ENCODE measurements at regions not wholly inside any gene's neighbourhood (a gene's known extent, or its start where the extent isn't known, plus 50 kb on each side); places are given as distances from the start of the nearest gene placed in this dataset.
"Not testable (repeated sequence)": the region's sequence is repeated elsewhere in the genome, so short reads cannot be mapped to it uniquely, and the experiment has no call there.

DNA sequence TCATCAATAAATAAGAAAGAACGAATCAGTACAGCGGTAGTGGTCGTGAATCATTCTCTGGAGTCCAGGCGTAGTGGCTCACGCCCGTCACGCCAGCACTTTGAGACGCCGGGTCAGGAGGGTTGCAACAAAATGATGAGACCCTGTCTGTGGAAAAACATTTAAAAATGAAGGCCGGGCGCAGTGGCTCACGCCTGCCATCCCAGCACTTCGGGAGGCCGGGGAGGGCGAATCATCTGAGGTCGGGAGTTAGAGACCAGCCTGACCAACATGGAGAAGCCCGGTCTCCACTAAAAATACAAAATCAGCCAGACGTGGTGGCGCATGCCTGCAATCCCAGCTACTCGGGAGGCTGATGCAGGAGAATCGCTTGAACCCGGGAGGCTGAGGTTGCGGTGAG is 111.8 kb upstream of the ANKRD30BL start:
- DNase-seq: not testable (repeated sequence)

DNA sequence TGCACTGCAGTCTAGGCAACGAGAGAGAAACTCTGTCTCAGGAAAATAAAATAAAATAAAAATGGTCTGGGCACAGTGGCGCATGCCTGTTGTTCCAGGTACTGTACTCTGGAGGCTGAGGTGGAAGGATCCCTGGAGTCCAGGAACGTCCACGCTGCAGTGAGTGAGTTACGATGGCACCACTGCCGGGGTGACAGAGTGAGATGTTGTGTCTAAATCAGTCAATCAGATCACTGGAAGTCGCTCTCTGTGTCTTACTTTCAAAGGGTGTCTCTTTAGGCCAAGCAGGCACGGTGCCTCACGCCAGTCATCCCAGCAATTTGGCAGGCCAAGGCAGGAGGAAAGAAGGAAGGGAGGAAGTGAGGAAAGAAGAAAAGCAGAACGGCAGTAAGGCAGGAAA is 112.2 kb upstream of the ANKRD30BL start:
- no peak for DNase-seq

DNA sequence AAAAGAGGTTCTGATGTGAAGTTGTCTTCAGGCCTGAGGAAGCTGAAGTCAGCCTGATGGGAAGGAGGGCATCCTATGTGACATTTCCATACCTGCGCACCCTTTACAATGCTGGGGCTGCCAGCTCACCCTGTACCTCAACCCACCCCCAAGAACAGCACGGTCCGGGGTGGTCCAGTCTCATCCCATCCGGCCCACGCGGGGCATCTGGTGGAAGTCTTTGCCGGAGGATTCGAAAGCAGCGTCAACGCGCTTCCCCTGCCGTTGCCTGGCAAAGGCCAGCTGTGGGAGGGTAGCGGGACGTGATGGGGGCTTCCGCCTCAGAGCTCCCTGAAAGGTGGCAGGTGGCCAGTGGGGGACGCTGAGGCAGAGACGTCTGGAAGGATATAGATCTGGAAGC is 113.6 kb upstream of the ANKRD30BL start:
- no peak for DNase-seq

DNA sequence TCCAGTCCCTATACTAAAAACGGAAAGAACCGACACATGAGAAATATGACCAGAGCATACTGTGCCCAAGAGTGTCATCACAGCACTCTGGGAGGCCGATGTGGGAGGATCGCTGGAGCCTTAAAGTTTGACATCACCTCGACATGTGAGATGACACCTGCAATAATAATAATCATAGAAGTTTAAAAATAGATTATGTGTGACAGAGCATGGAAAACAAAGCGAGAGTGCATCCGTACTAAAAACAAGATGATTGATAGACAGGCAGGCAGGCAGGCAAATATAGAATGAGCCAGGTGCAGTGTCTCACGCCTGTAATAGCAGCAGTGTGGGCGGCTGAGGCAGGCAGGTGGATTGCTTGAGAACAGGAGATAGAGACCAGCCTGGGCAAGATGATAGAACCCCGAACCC is 114.8 kb upstream of the ANKRD30BL start:
- no peak for DNase-seq

GRCh38 chr2:132278267-132278666 is 116.5 kb upstream of the ANKRD30BL start:
- DNase-seq: no peak

GRCh38 chr2:132279344-132279743 is 117.6 kb upstream of the ANKRD30BL start:
- DNase-seq: no peak

DNA sequence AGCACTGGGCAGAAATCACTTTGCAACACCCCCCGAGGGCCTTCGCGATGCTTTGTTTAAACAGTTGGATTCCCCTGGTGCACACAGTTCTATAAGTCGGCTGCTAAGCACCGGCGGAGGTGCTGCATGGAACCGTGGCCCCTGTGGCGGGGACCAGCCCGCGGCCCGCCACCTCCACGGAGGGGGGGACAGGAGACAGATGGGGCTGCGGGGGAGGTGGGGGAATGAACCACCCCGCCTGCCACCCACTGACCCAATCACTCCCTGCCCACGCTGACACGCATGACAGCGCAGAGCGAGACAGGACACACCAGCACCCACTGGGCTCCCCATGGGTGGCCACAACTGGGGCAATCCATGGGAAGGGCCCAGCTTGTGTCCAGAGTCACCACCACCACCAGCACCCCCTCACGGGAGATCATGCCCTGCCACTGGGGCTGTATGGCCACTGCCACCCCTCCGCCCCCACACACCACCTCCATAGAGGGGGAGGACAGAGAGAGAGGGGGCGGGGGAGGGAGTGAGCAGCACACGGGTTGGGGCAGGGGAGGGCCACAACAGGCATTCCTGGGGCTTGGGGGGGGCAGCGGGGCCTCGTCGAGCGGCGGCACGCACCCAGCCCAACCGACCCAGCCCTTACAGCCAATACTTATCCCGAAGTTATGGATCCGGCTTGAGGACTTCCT is 118.3 kb upstream of the ANKRD30BL start:
- DNase-seq: no peak

GRCh38 chr2:132280912-132281311 is 119.2 kb upstream of the ANKRD30BL start:
- DNase-seq: no peak

- DNase-seq: not testable (repeated sequence)
These were observed 120.4 kb upstream of the ANKRD30BL start for GRCh38 chr2:132282104-132282503.

DNA sequence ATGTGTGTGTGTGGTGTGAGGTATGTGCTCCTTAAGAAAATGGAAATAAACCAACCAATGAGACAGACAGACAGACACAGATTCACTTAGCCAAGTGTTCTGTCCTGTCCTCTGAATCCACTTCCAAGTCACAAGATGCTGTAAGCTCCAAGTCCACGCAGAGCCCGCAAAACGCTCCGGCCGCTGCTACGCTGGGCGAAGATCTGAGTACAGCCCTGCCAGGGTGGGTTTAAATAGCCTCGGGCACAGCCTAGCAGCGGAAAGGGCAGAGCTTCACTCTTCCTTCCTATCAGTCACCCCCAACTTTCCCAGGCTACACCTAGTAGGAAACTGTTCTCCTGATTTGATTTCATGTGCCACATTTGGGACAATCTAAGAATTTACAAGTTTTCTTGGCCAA is 121.2 kb upstream of the ANKRD30BL start:
- DNase-seq: no peak

DNA sequence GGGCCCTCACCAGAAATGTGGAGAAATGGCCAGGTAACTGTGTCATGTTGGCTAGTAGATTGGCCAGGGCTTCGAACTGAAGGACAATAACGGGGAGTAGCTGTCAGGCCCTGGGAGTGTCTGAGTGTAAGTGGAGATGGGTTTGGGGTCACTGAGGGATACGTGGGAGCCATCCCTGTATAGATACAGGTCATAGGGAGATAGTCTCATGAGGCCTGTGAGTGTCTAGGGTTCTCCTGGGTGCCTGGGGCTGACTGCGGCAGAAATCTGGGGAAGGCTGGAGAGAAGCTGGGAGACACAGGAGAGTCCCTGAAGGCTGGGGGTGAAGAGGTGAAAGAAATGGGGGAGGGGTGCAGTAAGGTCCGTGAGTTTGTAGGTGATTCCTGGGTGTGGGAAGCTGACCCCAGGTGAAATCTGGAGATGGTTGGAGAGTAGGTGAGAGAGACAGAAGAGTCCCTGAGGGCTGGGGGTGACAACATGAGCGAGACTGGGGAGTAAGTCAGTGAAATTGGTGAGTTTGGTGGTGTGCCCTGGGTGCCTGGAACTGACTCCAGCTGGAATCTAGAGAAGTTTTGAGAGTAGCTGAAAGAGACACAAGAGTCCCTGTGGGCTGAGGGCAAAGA is 124.6 kb upstream of the ANKRD30BL start:
- DNase-seq: not testable (repeated sequence)

DNA sequence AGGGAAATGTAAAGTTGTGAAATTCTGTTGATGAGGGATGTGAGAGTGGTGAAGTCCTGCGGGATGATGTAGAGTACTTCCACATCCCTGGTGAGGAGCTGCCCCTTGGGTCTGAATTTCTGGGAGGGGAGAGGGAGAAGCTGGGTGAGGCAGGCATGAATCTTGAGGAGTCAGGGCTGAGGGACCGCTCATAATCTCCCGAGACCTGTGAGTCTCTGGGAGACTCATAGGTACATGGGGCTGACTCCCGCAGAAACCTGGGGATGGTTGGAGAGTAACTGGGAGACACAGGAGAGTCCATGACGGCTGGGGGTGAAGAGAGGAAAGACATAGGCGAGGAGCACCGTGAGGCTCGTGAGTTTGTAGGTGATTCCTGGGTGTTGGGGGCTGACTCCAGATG is 126.2 kb upstream of the ANKRD30BL start:
- not testable (repeated sequence) for DNase-seq

DNA sequence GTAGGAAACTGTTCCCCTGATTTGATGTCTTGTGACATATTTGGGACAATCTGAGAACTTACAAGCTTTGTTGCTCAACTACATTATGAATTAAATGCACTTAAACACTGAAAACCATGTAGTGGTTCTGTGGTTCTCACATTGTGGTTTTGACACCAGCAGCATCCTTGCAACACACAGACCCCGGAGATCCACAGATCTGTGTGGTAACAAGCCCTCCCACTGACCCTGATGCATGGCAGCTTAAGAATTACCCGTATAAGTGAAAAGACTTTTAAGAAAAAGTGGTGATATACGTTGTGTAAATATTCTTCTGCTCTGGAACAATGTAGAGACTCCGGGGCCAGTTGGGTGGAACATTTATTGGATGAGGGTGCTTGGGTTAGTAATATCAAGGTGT is 127.4 kb upstream of the ANKRD30BL start:
- DNase-seq: not testable (repeated sequence)

DNA sequence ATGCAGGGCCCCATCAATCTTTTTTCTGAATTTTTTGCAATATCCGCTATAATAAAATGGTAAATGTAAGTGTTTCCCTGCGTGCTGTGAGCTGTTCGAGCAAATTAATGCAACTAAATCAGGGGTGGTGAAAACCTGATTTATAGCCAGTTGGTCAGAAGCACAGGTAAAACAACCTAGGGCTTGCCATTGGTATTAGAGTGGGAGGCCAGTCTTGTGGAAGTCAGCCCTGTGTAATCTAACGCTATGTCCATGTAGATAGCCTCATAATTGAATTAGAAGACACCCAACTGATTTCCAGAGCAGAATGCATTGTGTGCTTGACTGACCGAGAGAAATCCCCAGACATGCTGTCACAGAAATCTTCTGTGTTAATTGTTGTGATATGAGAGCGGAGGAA is 126.8 kb upstream of the GPR39 start:
- DNase-seq: not testable (repeated sequence)

DNA sequence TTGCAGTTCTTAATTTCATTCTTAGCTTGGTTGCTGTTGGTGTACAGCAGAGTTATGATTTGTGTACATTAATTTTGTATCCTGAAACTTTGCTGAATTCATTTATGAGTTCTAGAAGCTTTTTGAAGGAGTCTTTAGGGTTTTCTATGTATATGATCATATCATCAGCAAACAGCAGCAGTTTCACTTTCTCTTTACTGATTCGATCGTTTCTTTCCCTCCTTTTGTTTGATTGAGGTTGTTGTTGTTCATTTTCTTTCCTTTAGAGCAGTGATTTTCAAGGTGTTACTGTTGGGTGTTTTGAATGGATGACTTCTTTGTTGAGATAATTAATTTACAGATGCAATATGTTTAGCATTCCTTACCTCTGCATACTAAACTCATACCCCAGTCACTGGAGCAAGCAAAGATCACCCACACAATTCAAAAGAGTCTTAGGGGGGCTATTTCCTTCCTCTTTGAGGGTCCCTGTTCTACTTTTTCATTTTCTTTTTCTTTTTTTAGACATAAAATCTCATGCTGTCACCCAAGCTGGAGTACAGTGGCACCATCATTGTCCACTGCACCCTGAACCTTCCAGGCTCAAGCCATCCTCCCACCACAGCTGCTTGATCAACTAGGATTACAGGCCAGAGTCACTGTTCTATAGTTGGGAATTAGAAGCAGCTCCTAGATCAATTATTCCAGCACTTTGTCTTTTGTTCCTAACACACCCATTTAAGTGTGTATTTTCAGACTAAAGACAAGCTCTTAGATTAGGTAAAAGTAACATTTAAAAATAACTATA is 115.8 kb upstream of the GPR39 start:
- not testable (repeated sequence) for DNase-seq

DNA sequence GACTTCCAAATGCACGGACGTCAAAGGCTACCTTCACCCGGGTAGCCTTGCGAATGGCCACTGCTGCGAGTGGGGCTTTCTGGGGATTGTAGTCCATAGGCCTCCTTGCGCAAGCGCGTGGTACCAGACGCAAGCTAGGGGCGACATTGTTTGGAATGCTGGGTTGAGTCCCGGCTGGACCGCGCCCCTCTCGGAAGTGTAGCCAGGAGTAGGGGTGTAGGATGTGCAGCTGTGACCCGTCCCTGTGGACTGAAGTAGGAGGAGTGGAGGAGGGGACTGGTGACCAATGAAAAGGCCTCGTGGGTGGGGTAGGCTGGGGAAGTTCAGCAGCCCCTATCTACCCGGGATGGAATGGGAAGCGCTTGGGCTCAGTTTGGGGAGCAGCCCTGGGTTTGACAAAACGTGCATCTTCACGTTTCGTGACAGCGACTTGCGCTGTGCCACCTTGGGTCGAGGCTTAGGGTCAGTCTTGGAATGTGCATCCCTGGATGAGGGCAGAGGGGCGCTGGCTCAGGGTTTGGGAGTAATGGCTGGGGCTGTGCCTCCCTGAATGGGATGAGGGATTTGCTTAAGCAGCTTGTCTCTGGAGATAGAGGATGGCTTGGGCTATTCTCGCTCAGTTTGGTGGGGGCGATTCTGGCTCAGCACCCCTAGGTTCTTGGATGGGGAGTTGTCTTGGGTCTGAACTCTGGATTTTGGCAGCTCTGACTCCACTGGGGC is 111.8 kb upstream of the GPR39 start:
- DNase-seq: not testable (repeated sequence)

DNA sequence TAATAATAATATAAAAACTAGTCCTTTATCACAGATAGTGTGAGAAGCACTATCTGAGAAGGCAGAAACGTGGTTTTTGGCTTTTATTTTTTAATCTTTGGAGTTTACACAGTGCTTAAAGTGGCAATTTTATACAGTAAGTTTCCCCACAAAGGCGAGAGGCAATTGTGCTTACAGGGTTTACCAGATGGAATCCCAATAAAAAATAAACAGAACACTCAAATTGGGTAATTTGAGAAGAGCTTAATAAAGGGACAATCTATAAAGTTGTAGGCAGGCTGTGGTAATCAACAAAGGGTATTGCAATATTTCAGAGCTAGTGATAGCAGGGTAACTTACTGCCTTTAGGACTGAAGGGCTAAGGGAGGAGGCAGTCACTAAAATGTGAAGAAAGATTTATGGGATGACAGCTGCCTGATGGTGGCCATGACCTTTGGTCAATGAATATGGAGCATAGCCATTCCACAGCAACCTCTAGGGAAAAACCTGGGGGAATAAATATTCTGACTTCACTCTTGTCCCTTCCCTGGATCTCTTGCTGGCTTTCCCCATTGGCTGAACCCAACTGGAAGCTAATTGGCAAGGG is 108.9 kb upstream of the GPR39 start:
- not testable (repeated sequence) for DNase-seq

- DNase-seq: not testable (repeated sequence)
These were observed 107.4 kb upstream of the GPR39 start for GRCh38 chr2:132309203-132309602.

GRCh38 chr2:132315546-132315945 is 101.1 kb upstream of the GPR39 start:
- DNase-seq: not testable (repeated sequence)

GRCh38 chr2:132317026-132317680 is 99.5 kb upstream of the GPR39 start:
- DNase-seq: not testable (repeated sequence)

DNA sequence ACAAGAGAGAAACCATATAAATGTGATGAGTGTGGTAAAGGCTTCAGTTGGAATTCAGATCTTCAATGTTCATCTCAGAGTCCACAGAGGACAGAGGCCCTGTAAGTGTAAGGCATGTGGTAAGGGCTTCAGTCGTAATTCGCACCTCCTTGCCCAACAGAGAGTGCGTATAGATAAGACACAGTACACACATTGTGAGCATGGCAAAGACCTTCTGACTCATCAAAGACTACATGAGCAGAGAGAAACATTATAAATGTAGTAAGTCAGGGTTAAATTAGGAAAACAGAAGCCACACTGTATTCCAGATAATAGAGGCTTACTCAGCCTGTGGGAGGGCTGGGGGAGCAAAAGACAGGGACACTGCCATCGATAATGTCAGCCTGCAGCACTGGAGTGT is 98.1 kb upstream of the GPR39 start:
- not testable (repeated sequence) for DNase-seq

- DNase-seq: not testable (repeated sequence)
These were observed 92.6 kb upstream of the GPR39 start for GRCh38 chr2:132324005-132324404.
